ENCODE measurements at regions not wholly inside any gene's neighbourhood (a gene's known extent, or its start where the extent isn't known, plus 50 kb on each side); places are given as distances from the start of the nearest gene placed in this dataset.

GRCh38 chr12:127860536-127860935 is 406.4 kb upstream of the TMEM132C start:
- in situ Hi-C loops (cut with MboI; ENCODE audit: low sequenced_read_pairs) = no loop called here

GRCh38 chr12:127861406-127861805 is 405.6 kb upstream of the TMEM132C start:
- Histone ChIP-seq H3K27me3 (ENCODE audit: low read depth) (no peaks in the 10 kb centered on the region), H3K4me3 (no peak overlapping the region), H3K4me1 (no peaks in the 10 kb centered on the region), H3K36me3 (replicated peaks) (no peaks in the 10 kb centered on the region), H3K9me3 (no peaks in the 10 kb centered on the region)
- in situ Hi-C loops (cut with MboI; ENCODE audit: low sequenced_read_pairs) = no loop called here
- no peak for DNase-seq (ENCODE audit: low spot score in 2 of 2)

More at GRCh38 chr12:127860536-127860935, 406.4 kb upstream of the TMEM132C start:
- Histone ChIP-seq H3K36me3 (replicated peaks) (no peaks in the 10 kb centered on the region), H3K9me3 (no peaks in the 10 kb centered on the region), H3K4me1 (no peaks in the 10 kb centered on the region), H3K4me3 (no peak overlapping the region), H3K27me3 (ENCODE audit: low read depth) (no peaks in the 10 kb centered on the region)
- DNase-seq (ENCODE audit: low spot score in 2 of 2) = no peak

- in situ Hi-C loops (cut with MboI; ENCODE audit: low sequenced_read_pairs) = no loop called here
- H3K9me3 ChIP-seq = no peaks in the 10 kb centered on the region; the same call in 1 of the 2 replicates
- no peak overlapping the region for H3K4me3 ChIP-seq
- no peaks in the 10 kb centered on the region for H3K4me1 ChIP-seq
- no peak for DNase-seq (ENCODE audit: low spot score in 2 of 2)
- H3K27me3 ChIP-seq (ENCODE audit: low read depth) = no peaks in the 10 kb centered on the region
- no peaks in the 10 kb centered on the region for H3K36me3 ChIP-seq (replicated peaks)
Measured at GRCh38 chr12:127873306-127873705, 393.7 kb upstream of the TMEM132C start.

GRCh38 chr12:127881371-127882140 is 385.4 kb upstream of the TMEM132C start:
- no peaks in the 10 kb centered on the region for H3K27me3 ChIP-seq (ENCODE audit: low read depth)
- no peaks in the 10 kb centered on the region for H3K36me3 ChIP-seq (replicated peaks)
- in situ Hi-C loops (cut with MboI; ENCODE audit: low sequenced_read_pairs) = no loop called here
- H3K9me3 ChIP-seq = no peaks in the 10 kb centered on the region; the same call in 1 of the 2 replicates
- no peak overlapping the region for H3K4me3 ChIP-seq
- DNase-seq (ENCODE audit: low spot score in 2 of 2) = no peak
- H3K4me1 ChIP-seq = no peaks in the 10 kb centered on the region

- Histone ChIP-seq H3K27me3 (ENCODE audit: low read depth) (no peaks in the 10 kb centered on the region), H3K9me3 (0 out of 2 replicates have a peak, but pooled peaks cover under 1% of the 10 kb centered on the region), H3K4me3 (no peak overlapping the region), H3K4me1 (no peaks in the 10 kb centered on the region), H3K36me3 (replicated peaks) (no peaks in the 10 kb centered on the region)
- in situ Hi-C loops (cut with MboI; ENCODE audit: low sequenced_read_pairs) = no loop called here
- no peak for DNase-seq (ENCODE audit: low spot score in 2 of 2)
Measured at GRCh38 chr12:127883013-127883412, 384.0 kb upstream of the TMEM132C start.

GRCh38 chr12:127885954-127886750 is 380.8 kb upstream of the TMEM132C start:
- DNase-seq (ENCODE audit: low spot score in 2 of 2) = no peak
- Histone ChIP-seq H3K27me3 (ENCODE audit: low read depth) (no peaks in the 10 kb centered on the region), H3K9me3 (0 out of 2 replicates have a peak, but pooled peaks cover 2% of the 10 kb centered on the region), H3K36me3 (replicated peaks) (no peaks in the 10 kb centered on the region), H3K4me3 (no peak overlapping the region), H3K4me1 (no peaks in the 10 kb centered on the region)
- in situ Hi-C loops (cut with MboI; ENCODE audit: low sequenced_read_pairs) = no loop called here

GRCh38 chr12:127886827-127887226 is 380.1 kb upstream of the TMEM132C start:
- Histone ChIP-seq H3K4me3 (no peak overlapping the region), H3K4me1 (no peaks in the 10 kb centered on the region), H3K9me3 (0 out of 2 replicates have a peak, but pooled peaks cover 2% of the 10 kb centered on the region), H3K36me3 (replicated peaks) (no peaks in the 10 kb centered on the region), H3K27me3 (ENCODE audit: low read depth) (no peaks in the 10 kb centered on the region)
- no peak for DNase-seq (ENCODE audit: low spot score in 2 of 2)
- in situ Hi-C loops (cut with MboI; ENCODE audit: low sequenced_read_pairs) = no loop called here

GRCh38 chr12:127888943-127889719 is 377.8 kb upstream of the TMEM132C start:
- in situ Hi-C loops (cut with MboI; ENCODE audit: low sequenced_read_pairs) = no loop called here
- H3K36me3 ChIP-seq (replicated peaks) = no peaks in the 10 kb centered on the region
- no peak for DNase-seq (ENCODE audit: low spot score in 2 of 2)
- no peaks in the 10 kb centered on the region for H3K27me3 ChIP-seq (ENCODE audit: low read depth)
- H3K4me1 ChIP-seq = no peaks in the 10 kb centered on the region
- H3K4me3 ChIP-seq = no peak overlapping the region
- 0 out of 2 replicates have a peak, but pooled peaks cover 2% of the 10 kb centered on the region for H3K9me3 ChIP-seq

- H3K36me3 ChIP-seq (replicated peaks) = no peaks in the 10 kb centered on the region
- no peaks in the 10 kb centered on the region; the same call in 1 of the 2 replicates for H3K9me3 ChIP-seq
- H3K4me3 ChIP-seq = no peak overlapping the region
- no peaks in the 10 kb centered on the region for H3K4me1 ChIP-seq
- H3K27me3 ChIP-seq (ENCODE audit: low read depth) = no peaks in the 10 kb centered on the region
- DNase-seq (ENCODE audit: low spot score in 2 of 2) = no peak
- in situ Hi-C loops (cut with MboI; ENCODE audit: low sequenced_read_pairs) = no loop called here
Measured at GRCh38 chr12:127893895-127894609, 372.9 kb upstream of the TMEM132C start.

GRCh38 chr12:127896661-127897060 is 370.3 kb upstream of the TMEM132C start:
- no peak for DNase-seq (ENCODE audit: low spot score in 2 of 2)
- no peaks in the 10 kb centered on the region for H3K36me3 ChIP-seq (replicated peaks)
- in situ Hi-C loops (cut with MboI; ENCODE audit: low sequenced_read_pairs) = no loop called here

GRCh38 chr12:127898616-127899015 is 368.4 kb upstream of the TMEM132C start:
- Histone ChIP-seq H3K9me3 (no peaks in the 10 kb centered on the region; the same call in 1 of the 2 replicates), H3K36me3 (replicated peaks) (no peaks in the 10 kb centered on the region), H3K4me3 (no peak overlapping the region), H3K27me3 (ENCODE audit: low read depth) (no peaks in the 10 kb centered on the region), H3K4me1 (no peaks in the 10 kb centered on the region)
- in situ Hi-C loops (cut with MboI; ENCODE audit: low sequenced_read_pairs) = no loop called here
- DNase-seq (ENCODE audit: low spot score in 2 of 2) = no peak

More at GRCh38 chr12:127896661-127897060, 370.3 kb upstream of the TMEM132C start:
- H3K4me1 ChIP-seq = no peaks in the 10 kb centered on the region
- no peaks in the 10 kb centered on the region for H3K27me3 ChIP-seq (ENCODE audit: low read depth)
- no peak overlapping the region for H3K4me3 ChIP-seq
- H3K9me3 ChIP-seq = no peaks in the 10 kb centered on the region; the same call in 1 of the 2 replicates

GRCh38 chr12:127899971-127900370 is 367.0 kb upstream of the TMEM132C start:
- in situ Hi-C loops (cut with MboI; ENCODE audit: low sequenced_read_pairs) = no loop called here
- H3K36me3 ChIP-seq (replicated peaks) = no peaks in the 10 kb centered on the region
- no peaks in the 10 kb centered on the region for H3K27me3 ChIP-seq (ENCODE audit: low read depth)
- no peak for DNase-seq (ENCODE audit: low spot score in 2 of 2)
- no peaks in the 10 kb centered on the region for H3K4me1 ChIP-seq
- no peak overlapping the region for H3K4me3 ChIP-seq
- no peaks in the 10 kb centered on the region; the same call in 1 of the 2 replicates for H3K9me3 ChIP-seq

GRCh38 chr12:127900386-127900785 is 366.6 kb upstream of the TMEM132C start:
- no peaks in the 10 kb centered on the region for H3K27me3 ChIP-seq (ENCODE audit: low read depth)
- no peaks in the 10 kb centered on the region for H3K36me3 ChIP-seq (replicated peaks)
- no peak for DNase-seq (ENCODE audit: low spot score in 2 of 2)
- H3K9me3 ChIP-seq = no peaks in the 10 kb centered on the region; the same call in 1 of the 2 replicates
- no peaks in the 10 kb centered on the region for H3K4me1 ChIP-seq
- in situ Hi-C loops (cut with MboI; ENCODE audit: low sequenced_read_pairs) = no loop called here
- no peak overlapping the region for H3K4me3 ChIP-seq

All from HAP-1 (cell line).